Mucosa of descending colon (tissue), 3 donors: ENCODE measurements at regions not wholly inside any gene's neighbourhood (a gene's known extent, or its start where the extent isn't known, plus 50 kb on each side); places are given as distances from the start of the nearest gene placed in this dataset.

Source experiments
- ATAC-seq: fragments of 200-7000 bp; cut with Tn5 transposase; one replicate; pipeline ENCODE4 v1.9.1; 2020; ENCODE audit warnings: mild to moderate bottlenecking, moderate library complexity
- DNase-seq, 3 donors: peaks; one replicate each; pipeline ENCODE4 v3.0.0-alpha.2; 2020
- H3K36me3 ChIP-seq: fragments of 200-600 bp; one replicate; pipeline ENCODE4 v1.8.0; 2021; ENCODE audit warnings: low read depth, mild to moderate bottlenecking
- H3K4me1 ChIP-seq: fragments of 200-600 bp; one replicate; pipeline ENCODE4 v1.8.0; 2021; ENCODE audit warnings: low read depth, mild to moderate bottlenecking
- H3K4me3 ChIP-seq: fragments of 200-600 bp; one replicate; pipeline ENCODE4 v1.8.0; 2021; ENCODE audit warnings: mild to moderate bottlenecking
- H3K9me3 ChIP-seq: fragments of 200-600 bp; one replicate; pipeline ENCODE4 v1.8.0; 2021; ENCODE audit warnings: mild to moderate bottlenecking
- intact Hi-C, 2 donors: fragments of 100-400 bp; cut with DNase I in 1 of 2; cut with micrococcal nuclease in 1 of 2; formaldehyde crosslinking; loops; one replicate each; pipeline versions ENCODE4 v1.11.0 to v1.11.1; 2022; cut with DNase I, micrococcal nuclease
- TF ChIP-seq, protein P1 (sequence below): fragments of 200-600 bp; IDR thresholded peaks from one replicate; pipeline ENCODE4 v1.8.0; 2022; ENCODE audit warnings: antibody characterized with exemption, mild to moderate bottlenecking
- donor health status: DM: no; HTN: no; CAD: no; lungs with moderate emphysema.
- donor health status: DM: no; HTN: no; CAD: no.
- donor health status: DM: no; HTN: yes; CAD: no.

DNA sequence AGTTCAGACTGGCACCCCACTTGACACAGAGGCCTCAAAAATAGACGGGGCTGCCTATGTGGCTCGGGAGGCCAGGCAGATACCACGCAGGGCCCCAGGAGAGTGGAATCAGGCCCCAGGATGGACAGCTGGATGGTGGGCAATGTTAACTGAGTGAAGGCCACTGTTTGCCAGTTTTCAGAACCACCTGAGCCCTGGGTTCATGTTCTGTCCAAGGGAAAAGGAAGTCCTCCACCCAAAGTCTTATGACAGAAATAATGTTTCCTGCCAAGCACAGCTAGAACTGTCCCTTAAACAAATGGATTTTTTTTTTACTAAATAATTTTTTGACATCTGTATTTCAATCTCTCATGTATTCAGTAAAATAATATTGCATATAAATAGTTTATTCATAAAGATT is 228.4 kb downstream of the KLF13 start:
- H3K9me3 ChIP-seq: no peaks in the 10 kb centered on the region
- intact Hi-C loops: no loop called here
- TF ChIP-seq, protein P1, sequence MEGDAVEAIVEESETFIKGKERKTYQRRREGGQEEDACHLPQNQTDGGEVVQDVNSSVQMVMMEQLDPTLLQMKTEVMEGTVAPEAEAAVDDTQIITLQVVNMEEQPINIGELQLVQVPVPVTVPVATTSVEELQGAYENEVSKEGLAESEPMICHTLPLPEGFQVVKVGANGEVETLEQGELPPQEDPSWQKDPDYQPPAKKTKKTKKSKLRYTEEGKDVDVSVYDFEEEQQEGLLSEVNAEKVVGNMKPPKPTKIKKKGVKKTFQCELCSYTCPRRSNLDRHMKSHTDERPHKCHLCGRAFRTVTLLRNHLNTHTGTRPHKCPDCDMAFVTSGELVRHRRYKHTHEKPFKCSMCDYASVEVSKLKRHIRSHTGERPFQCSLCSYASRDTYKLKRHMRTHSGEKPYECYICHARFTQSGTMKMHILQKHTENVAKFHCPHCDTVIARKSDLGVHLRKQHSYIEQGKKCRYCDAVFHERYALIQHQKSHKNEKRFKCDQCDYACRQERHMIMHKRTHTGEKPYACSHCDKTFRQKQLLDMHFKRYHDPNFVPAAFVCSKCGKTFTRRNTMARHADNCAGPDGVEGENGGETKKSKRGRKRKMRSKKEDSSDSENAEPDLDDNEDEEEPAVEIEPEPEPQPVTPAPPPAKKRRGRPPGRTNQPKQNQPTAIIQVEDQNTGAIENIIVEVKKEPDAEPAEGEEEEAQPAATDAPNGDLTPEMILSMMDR: no peak
- no peak overlapping the region for H3K4me3 ChIP-seq
- no peak for DNase-seq
- no peaks in the 10 kb centered on the region for H3K4me1 ChIP-seq
- H3K36me3 ChIP-seq: no peaks in the 10 kb centered on the region
- ATAC-seq: no peak

DNA sequence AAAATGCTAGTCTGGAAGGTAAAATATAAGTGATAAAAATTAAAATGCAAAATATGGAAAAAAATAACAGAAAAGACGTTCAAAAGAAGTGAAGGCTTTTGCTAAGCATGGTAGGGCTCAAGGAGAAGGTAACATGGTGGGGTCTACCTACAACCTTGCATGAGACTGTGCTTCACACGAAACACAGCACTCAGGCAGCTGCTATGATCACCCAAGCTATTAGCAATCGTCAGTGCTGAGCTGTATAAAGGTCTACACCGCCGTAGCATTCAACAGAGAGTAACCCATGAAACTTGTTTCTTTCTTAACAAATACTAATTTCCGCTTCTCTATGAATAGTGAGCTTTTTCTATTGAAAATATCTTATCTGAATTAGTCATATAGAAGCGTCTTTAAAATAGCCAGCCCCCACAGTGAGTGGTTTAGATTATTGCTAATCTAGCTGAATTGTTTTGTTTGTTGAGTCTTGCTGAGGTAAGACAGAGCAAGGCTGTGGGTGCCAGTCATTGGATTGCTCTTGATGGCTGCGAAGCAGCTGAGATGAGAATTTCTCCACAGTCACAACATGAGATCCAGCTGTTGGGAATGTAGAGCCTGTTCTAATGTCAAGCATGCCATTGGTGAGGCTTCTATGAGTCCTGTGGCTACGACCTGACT is 230.0 kb downstream of the KLF13 start:
- Histone ChIP-seq H3K4me1 (no peaks in the 10 kb centered on the region), H3K4me3 (no peak overlapping the region), H3K9me3 (no peaks in the 10 kb centered on the region), H3K36me3 (no peaks in the 10 kb centered on the region)
- intact Hi-C loops: no loop called here
- ATAC-seq: no peak
- TF ChIP-seq, protein P1: no peak
- no peak for DNase-seq

- no peaks in the 10 kb centered on the region for H3K9me3 ChIP-seq
- TF ChIP-seq, protein P1: no peak
- no peak overlapping the region for H3K4me3 ChIP-seq
- intact Hi-C loops: no loop called here
- H3K36me3 ChIP-seq: no peaks in the 10 kb centered on the region
- ATAC-seq: no peak
- no peak for DNase-seq
- H3K4me1 ChIP-seq: no peaks in the 10 kb centered on the region
Observed at GRCh38 chr15:31557899-31558298, 231.3 kb downstream of the KLF13 start.

GRCh38 chr15:31558840-31559239 is 232.2 kb downstream of the KLF13 start:
- H3K36me3 ChIP-seq: no peaks in the 10 kb centered on the region
- DNase-seq: no peak
- no peak for ATAC-seq
- H3K4me3 ChIP-seq: no peak overlapping the region
- H3K4me1 ChIP-seq: no peaks in the 10 kb centered on the region
- no peaks in the 10 kb centered on the region for H3K9me3 ChIP-seq
- intact Hi-C loops: no loop called here
- TF ChIP-seq, protein P1: no peak

- DNase-seq (no peak), ATAC-seq (no peak)
- Histone ChIP-seq H3K4me1 (no peaks in the 10 kb centered on the region), H3K9me3 (no peaks in the 10 kb centered on the region), H3K36me3 (no peaks in the 10 kb centered on the region), H3K4me3 (no peak overlapping the region)
- intact Hi-C loops: no loop called here
- TF ChIP-seq, protein P1: no peak
Observed at GRCh38 chr15:31559786-31560185, 233.2 kb downstream of the KLF13 start.

- ATAC-seq (no peak), DNase-seq (no peak)
- Histone ChIP-seq H3K4me1 (no peaks in the 10 kb centered on the region), H3K9me3 (no peaks in the 10 kb centered on the region), H3K36me3 (no peaks in the 10 kb centered on the region), H3K4me3 (no peak overlapping the region)
- intact Hi-C loops: no loop called here
- TF ChIP-seq, protein P1: no peak
Observed at GRCh38 chr15:31560643-31561042, 234.0 kb downstream of the KLF13 start.
